ENCODE measurements at regions not wholly inside any gene's neighbourhood (a gene's known extent, or its start where the extent isn't known, plus 50 kb on each side); places are given as distances from the start of the nearest gene placed in this dataset.

DNA sequence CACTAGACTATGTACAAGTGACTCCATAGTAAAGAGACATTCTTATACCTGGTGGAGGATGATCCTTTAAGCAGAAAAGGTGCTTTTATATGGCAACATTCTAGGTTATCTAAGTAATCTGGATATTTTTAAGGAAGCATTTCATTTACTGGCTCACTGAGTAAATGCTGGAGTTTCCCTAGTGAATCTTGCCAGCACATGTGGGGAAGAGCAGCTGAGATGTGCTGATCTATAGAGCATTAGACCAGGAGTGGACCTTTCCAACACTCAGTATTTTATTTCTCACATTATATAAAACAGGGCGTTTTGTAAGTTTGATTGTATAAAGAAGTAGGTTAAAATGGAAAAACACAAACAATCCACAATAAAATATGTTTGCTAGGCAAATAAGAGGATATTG, 478.5 kb downstream of the ATP23 start:
- Mint-ChIP-seq H3K36me3 (ENCODE audit: low read depth) (no peaks in the 10 kb centered on the region), H3K27ac (no peak overlapping the region), H3K9me3 (peaks cover 4% of the 10 kb centered on the region), H3K27me3 (peaks cover 14% of the 10 kb centered on the region), H3K4me3 (no peak overlapping the region), H3K4me1 (ENCODE audit: low read depth) (no peaks in the 10 kb centered on the region)
- Histone ChIP-seq H3K4me3 (ENCODE audit: low read length) (no peak overlapping the region), H3K4me1 (ENCODE audit: insufficient read depth, low read length) (no peaks in the 10 kb centered on the region), H3K9me3 (ENCODE audit: control insufficient read depth in 1 of 2, insufficient read depth in 1 of 2, low read length in 2 of 2) (no peaks in the 10 kb centered on the region), H3K36me3 (ENCODE audit: insufficient read depth, low read length) (no peaks in the 10 kb centered on the region), H3K27me3 (ENCODE audit: control insufficient read depth in 1 of 2, insufficient read depth in 2 of 2, low read length in 2 of 2) (peaks cover 0 to 5% of the 10 kb centered on the region in 2 experiments), H3K27ac (ENCODE audit: low read depth in 1 of 2, low read length in 2 of 2) (no peak overlapping the region)
- intact Hi-C loops (cut with DNase I, micrococcal nuclease): no loop called here
- POLR2A ChIA-PET: no interaction called here
- CTCF ChIA-PET: no interaction called here
- no peak for ATAC-seq (ENCODE audit: poor library complexity)
- TF ChIP-seq, protein P1, sequence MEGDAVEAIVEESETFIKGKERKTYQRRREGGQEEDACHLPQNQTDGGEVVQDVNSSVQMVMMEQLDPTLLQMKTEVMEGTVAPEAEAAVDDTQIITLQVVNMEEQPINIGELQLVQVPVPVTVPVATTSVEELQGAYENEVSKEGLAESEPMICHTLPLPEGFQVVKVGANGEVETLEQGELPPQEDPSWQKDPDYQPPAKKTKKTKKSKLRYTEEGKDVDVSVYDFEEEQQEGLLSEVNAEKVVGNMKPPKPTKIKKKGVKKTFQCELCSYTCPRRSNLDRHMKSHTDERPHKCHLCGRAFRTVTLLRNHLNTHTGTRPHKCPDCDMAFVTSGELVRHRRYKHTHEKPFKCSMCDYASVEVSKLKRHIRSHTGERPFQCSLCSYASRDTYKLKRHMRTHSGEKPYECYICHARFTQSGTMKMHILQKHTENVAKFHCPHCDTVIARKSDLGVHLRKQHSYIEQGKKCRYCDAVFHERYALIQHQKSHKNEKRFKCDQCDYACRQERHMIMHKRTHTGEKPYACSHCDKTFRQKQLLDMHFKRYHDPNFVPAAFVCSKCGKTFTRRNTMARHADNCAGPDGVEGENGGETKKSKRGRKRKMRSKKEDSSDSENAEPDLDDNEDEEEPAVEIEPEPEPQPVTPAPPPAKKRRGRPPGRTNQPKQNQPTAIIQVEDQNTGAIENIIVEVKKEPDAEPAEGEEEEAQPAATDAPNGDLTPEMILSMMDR (IDR thresholded peaks at IDR 0.05): no peak
- no peak for DNase-seq

DNA sequence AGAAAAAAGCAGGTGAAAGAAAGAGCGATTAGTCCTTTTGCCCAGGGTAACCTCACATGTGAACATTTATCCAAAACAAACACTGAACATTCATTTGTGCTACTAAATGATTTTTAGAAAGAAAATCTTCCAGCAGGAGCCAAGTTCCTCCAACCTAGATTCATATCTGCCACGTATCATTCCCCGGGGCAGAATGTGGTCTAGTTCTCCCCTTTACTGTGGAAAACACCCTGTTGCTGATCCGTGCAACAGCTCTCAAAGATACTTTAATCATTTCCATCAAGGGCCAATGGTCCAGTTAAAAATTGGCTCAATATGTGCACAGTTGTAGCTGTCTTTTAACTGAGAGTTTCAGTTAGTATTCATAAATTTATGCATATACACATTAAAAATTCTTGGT, 479.1 kb downstream of the ATP23 start:
- H3K4me1 ChIP-seq (ENCODE audit: insufficient read depth, low read length): no peaks in the 10 kb centered on the region
- ATAC-seq (ENCODE audit: poor library complexity) (no peak), DNase-seq (no peak)
- intact Hi-C loops (cut with DNase I, micrococcal nuclease): no loop called here
- H3K4me1 Mint-ChIP-seq (ENCODE audit: low read depth): no peaks in the 10 kb centered on the region
- H3K36me3 ChIP-seq (ENCODE audit: insufficient read depth, low read length): no peaks in the 10 kb centered on the region
- H3K27me3 Mint-ChIP-seq: peaks cover 11% of the 10 kb centered on the region
- H3K4me3 ChIP-seq (ENCODE audit: low read length): no peak overlapping the region
- peaks cover 0 to 3% of the 10 kb centered on the region in 2 experiments for H3K27me3 ChIP-seq (ENCODE audit: control insufficient read depth in 1 of 2, insufficient read depth in 2 of 2, low read length in 2 of 2)
- no peak overlapping the region for H3K4me3 Mint-ChIP-seq
- TF ChIP-seq, protein P1 (IDR thresholded peaks at IDR 0.05): no peak
- no peaks in the 10 kb centered on the region for H3K36me3 Mint-ChIP-seq (ENCODE audit: low read depth)
- no peak overlapping the region for H3K27ac ChIP-seq (ENCODE audit: low read depth in 1 of 2, low read length in 2 of 2)
- peaks cover 4% of the 10 kb centered on the region for H3K9me3 Mint-ChIP-seq
- ChIA-PET POLR2A (no interaction called here), CTCF (interaction anchor here (1.1 kb wide), 1 partner anchor 17 kb away, joined by 3 read pairs; no protein-coding TSS in a partner anchor)
- H3K27ac Mint-ChIP-seq: no peak overlapping the region
- no peaks in the 10 kb centered on the region for H3K9me3 ChIP-seq (ENCODE audit: control insufficient read depth in 1 of 2, insufficient read depth in 1 of 2, low read length in 2 of 2)

- Histone ChIP-seq H3K36me3 (ENCODE audit: insufficient read depth, low read length) (no peaks in the 10 kb centered on the region), H3K9me3 (ENCODE audit: control insufficient read depth in 1 of 2, insufficient read depth in 1 of 2, low read length in 2 of 2) (no peaks in the 10 kb centered on the region), H3K27ac (ENCODE audit: low read depth in 1 of 2, low read length in 2 of 2) (no peak overlapping the region), H3K4me1 (ENCODE audit: insufficient read depth, low read length) (peaks cover 11% of the 10 kb centered on the region), H3K27me3 (ENCODE audit: control insufficient read depth in 1 of 2, insufficient read depth in 2 of 2, low read length in 2 of 2) (no peaks in the 10 kb centered on the region), H3K4me3 (ENCODE audit: low read length) (no peak overlapping the region)
- DNase-seq (no peak), ATAC-seq (ENCODE audit: poor library complexity) (no peak)
- Mint-ChIP-seq H3K36me3 (ENCODE audit: low read depth) (no peaks in the 10 kb centered on the region), H3K27ac (no peak overlapping the region), H3K9me3 (peaks cover 4% of the 10 kb centered on the region), H3K4me3 (no peak overlapping the region), H3K27me3 (peaks cover 6% of the 10 kb centered on the region), H3K4me1 (ENCODE audit: low read depth) (no peaks in the 10 kb centered on the region)
- intact Hi-C loops (cut with DNase I, micrococcal nuclease): no loop called here
- CTCF ChIA-PET: no interaction called here
- TF ChIP-seq, protein P1 (IDR thresholded peaks at IDR 0.05): no peak
- POLR2A ChIA-PET: no interaction called here
These were observed 480.6 kb downstream of the ATP23 start for GRCh38 chr12:58421990-58422389.
